Islet of Langerhans (tissue), 1 donor: ENCODE measurements at regions not wholly inside any gene's neighbourhood (a gene's known extent, or its start where the extent isn't known, plus 50 kb on each side); places are given as distances from the start of the nearest gene placed in this dataset.

Experiments
- FAIRE-seq: peaks from one replicate; lab custom pipeline; 2011; peaks lifted over from hg19 to GRCh38; lab: Jason Lieb, UNC

DNA sequence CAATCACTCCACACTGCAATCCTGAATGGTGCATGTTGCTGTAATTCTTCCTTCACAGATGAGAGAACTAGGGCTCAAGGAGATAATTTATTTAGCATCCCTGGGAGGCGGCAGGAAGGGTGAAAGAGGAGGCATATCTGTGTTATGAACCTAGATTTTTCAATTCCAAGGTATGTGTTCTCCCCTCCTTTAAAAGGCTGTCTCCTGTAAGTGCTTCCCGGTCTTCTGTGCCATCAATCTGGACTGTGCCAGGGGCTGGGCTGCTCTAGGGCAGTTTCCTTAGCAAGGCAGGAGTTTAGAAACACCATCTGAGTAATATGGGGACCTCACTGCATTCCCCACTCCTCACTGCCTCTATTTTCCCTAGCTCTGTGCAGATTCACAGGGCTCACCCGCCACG lies 185.0 kb downstream of the RFC3 start:
- FAIRE-seq = no peak

DNA sequence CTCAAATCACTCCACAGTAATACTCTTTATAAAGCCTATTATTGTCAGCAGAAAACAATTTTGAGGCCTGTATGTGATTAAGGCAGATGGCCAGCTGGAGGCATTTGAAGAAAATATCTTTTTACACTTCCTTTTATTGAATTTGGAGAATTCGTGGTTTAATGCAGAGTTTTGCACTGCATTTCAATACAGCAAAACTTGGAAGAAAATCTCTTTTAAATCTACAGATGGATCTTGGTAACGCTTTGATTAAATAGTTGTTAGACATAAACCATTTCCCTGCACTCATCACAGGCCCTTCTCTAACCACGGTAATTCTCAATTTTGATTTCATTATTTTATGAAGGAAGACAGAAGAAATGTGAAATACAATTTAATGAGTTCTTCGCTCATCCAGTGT lies 185.7 kb downstream of the RFC3 start:
- no peak for FAIRE-seq

DNA sequence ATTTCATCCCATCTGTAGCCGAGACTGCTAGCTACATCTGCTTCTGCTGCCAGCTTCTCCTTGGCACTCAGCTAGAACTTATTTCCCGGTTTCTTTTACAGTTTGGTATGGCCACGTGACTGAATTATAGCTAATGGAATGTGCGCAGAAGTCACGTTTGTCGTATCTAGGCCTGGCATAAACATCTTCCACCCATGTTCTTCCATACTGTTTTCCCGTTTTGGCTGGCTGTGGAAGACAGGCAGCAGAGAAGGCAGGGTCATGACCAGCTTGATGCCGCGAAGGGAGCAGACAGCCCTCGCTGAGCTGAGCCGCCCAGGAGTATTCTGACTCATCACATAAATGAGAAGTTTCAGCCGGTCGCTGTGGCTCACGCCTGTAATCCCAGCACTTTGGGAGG lies 186.7 kb downstream of the RFC3 start:
- no peak for FAIRE-seq

DNA sequence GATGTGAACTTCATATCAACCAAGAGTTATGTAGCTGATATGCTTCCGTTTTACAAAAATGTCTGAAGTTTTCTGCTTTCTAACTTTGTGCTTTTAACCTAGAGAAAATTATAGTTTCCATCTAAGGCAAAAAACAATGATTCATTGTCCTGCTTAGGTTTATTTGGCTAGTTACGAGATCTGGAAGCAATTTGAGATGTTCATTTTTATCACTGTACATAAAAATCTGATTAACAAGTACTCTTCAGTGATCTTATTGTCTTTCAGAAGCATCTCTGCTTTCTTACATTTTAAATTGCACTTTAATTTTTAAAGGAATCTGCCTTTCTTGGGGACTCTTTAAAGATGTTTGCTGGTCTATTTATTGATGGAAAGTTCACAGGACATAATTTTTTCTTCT lies 188.1 kb downstream of the RFC3 start:
- no peak for FAIRE-seq

DNA sequence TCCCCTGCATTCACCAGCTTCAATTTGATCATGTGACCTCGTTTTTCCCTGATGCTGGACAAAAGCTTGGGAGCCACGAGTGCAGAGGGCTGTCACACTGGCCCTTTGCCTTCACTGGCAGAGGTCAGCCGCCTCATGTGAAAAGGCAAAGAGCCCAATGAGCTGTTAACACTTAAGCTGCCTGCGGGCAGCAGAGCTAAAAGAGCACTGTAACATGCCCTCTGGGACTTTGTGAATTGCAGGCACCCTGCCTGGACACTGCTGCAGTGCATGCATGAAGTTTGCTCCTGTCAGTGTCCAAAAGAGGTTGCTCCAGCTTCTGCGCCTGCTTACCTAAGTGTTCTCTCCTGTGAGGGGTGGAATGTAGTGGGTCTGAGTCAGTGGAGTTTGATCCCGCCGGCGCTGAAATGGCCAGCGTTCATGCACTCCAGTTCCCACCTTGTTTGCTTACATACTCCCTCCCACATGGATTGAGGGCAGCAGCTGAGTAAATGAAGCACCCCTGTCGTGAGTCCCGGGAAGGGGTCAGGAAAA lies 193.7 kb downstream of the RFC3 start:
- FAIRE-seq = no peak

DNA sequence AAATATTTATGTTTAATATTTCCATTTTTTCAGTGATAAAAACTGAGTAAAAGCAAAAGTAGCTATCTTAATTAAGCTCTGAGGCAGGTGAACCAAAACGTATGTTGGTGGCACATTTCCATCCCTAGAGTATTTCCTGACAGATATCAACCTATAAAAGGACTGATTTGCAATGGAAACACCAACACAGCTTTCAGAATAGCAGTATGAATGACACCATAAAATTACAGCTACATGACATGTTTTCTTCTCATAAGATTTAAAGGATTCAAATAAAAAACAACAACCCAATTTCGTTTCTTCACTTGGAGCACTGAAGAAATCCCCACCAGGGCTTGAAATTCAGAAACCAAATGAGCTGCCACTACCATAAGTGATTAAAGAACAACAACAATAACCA lies 194.4 kb downstream of the RFC3 start:
- no peak for FAIRE-seq

DNA sequence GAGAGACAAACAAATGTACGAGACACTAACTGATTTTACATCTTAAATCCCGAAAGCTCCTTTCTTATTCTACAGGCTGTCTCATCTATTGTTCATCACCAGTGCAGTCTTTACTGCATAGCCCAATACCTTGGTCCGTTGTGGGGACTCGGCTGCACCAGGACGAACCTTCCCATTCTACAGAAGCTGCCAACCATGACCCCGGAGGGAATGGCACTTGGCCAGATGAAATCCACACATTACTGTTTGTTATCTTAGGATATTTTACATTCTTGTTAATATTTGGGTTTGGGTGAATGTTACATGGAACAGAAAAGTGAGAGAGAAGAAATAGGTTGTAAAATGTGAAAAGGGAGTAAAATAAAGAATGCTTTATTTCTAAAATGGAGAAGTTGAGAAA lies 195.1 kb downstream of the RFC3 start:
- no peak for FAIRE-seq

DNA sequence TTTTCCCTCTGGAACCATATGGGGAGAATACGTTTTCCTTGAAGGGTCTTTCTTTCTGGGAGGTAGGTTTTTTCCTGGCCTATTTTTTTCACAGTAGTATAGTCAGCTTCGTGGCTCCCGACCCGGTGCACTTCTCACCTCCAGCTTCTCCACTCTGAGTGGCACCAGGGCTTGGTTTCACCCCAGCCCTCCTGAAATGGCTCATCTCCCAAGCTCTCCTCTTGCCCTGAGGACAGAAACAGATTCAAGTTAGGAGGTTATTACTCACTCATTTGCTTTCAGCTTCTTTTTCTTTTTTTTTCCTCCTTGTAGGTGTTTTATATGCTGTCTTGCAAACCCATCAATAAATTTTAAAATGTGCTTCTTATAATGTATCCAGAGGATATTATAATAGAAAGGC lies 199.3 kb downstream of the RFC3 start:
- no peak for FAIRE-seq

DNA sequence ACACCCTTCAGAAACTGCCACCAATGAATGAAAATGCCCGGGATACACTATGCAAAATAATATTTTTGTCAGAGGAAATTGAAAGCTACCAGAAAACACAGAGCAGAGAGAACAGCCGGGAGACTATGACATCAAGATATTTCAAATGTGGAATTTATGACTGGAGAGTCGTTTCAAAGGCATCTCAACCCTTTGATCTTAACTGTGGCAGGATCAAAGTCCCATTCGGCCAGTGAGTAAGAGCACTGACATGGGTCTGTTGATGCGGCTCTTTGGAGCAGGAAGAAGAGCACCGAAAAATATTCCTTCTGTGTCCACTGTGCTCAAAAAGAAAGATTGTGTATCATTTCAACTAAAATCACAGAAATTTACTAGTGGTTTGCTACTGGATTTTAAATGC lies 201.9 kb downstream of the RFC3 start:
- FAIRE-seq = no peak

DNA sequence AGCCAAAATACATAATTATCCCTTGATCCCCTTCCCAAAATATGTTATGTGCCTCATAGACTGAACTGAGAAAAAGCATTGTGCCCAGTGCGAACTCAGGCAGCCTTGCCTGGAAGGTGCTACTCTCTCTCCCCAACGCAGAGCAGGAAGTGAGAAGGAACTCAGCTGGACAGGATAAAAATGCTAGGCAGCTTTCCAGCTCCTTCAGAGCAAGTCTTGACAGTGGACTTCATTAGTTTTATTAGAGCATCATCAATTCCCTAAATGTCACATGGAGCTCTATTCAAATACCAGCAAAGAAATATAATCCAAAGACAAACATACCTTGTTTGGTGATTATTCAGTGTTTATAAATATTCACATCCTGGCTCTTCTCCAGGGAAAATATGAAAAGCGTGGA lies 202.4 kb downstream of the RFC3 start:
- no peak for FAIRE-seq

DNA sequence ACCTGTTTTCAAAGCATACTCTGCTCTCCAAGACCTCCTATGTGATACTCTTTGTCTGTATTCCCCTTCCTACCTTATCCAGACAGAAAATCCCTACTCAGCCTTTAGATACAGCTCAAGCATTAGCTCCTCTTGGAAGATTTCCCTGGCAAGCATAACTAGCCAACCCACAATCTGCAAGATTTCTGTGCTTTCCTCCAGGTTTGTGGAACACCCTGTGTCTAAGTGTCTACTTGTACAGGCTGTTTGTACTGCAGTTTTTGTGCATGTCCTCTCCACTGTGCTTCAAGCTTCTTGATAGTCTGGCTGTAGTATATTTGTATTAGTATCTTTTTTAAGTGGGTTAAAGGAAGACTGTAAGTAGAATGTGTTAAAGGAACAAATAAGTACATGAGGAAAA lies 203.7 kb downstream of the RFC3 start:
- FAIRE-seq = no peak

DNA sequence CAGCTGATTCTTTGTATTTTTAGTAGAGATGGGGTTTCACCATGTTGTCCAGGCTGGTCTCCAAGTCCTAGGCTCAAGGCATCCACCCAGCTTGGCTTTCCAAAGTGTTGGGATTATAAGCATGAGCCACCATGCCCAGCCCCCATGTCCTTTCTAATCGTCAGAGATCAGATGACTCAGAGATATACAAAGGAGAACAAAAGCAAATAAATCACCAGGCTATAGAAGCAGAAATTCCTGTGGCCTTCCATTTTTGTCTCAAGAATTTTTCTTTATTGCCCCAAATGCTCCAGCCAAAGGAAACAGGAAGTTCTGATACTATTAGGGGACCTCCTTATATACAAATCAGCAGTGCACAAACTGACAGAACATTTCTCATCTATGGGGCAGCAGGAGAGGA lies 207.8 kb downstream of the RFC3 start:
- FAIRE-seq = no peak

DNA sequence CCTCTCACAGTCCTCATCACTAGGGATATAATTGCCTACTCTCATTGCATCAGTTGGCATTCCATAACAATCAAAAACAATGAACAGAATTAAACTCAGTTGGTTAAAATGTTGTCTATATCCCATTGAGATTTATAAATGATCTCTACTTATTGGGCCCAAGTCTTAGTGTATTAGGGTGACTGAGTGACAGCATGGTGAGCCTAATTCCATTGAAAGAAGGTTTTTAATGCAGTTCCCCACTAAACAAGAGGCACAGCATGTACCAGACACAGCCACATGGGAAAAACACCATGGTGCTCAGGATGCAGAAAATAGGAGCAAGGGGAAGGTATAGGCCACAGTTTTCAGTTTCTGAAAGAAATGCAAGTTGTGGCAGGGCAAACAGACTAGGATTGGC lies 208.4 kb downstream of the RFC3 start:
- FAIRE-seq = no peak

DNA sequence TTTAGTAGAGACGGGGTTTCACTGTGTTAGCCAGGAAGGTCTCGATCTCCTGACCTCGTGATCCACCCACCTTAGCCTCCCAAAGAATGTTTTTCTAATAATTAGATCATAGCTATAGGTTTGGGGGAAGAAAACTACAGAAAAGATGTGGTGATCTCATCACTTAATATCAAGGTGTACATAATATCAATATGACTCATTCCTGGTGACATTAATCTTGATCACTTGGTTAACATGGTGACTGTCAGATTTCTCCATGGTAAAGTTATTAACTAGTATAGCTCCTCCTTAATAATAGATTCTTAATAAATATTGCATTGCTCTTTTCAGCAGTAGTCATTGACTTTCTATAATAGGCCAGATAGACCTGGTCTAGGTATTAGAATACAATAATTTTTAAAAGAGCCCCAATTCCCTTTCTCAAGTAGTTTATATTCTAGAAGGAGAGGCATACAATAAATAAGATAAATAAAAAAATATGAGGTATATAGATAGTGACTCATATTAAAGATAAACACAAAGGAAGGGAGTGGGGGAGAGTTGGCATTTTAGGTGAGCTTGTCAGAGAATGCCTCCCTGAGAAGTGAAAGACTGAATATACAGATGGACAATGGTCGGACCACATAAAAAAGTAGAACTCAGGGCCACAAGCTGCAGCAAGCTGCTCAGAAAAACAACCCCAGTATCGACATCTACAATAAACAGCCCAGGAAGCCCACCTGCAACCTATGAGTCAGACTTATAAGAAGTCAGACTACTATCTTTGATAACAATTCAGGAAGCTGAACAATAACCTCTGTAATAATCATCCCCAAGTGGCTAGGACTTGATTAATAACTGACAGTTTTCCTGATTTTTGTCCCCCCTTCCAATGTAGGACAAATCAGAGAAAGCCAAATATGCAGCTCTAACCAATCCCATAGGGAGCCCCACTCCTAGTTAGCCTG lies 210.8 kb downstream of the RFC3 start:
- no peak for FAIRE-seq

DNA sequence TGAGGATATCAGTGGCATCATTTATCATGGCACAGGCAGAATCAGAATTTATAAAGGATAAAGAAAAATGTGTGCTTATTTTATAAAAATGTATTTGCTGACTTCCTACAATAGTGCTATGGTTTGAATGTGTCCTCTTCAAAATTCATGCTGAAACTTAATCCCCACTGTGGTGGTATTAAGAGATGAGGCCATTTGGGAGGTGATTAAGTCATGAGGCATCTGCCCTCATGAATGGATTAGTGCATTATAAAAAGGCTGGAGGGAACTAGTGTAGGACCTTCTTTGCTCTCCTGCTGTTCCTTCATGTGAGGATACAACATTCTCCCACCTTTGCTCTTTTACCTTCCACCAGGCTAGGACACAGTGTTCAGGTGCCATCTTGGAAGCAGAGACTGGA lies 212.8 kb downstream of the RFC3 start:
- FAIRE-seq = no peak

DNA sequence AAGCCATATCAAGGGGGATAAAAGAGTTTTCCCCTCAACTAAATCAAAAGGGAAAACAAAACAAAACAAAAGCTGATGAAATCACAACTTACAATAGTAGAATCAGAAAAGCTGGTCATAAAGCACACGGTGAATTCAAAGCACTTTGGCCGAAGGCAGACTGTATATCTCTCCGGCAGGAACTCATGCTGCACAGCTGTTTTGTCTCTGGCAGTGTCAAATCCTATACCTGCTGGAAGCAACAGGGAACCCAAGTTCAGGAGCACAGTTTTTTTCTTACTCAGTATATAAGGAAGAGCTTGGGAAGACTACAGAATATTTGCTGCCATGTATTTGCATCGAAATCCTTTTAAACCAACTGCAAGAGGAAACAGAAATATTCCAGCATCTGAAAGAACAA lies 213.7 kb downstream of the RFC3 start:
- no peak for FAIRE-seq

DNA sequence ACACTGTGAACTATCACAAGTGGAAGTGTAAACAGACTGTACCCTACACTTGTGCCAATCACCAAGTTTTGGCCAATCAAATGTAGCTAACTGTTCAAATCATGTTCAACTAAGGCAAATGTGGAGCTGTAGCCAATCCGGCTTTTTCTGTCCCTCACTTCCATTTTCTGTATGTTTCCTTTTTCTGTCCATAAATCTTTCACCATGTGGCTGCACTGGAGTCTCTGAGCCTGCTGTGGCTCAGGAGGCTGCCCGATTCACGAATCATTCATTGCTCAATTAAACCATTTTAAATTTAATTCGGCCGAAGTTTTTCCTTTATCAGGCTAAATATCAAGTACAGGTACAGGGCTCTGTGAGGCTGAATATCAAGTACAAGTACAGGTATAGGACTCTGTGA lies 216.5 kb downstream of the RFC3 start:
- no peak for FAIRE-seq

DNA sequence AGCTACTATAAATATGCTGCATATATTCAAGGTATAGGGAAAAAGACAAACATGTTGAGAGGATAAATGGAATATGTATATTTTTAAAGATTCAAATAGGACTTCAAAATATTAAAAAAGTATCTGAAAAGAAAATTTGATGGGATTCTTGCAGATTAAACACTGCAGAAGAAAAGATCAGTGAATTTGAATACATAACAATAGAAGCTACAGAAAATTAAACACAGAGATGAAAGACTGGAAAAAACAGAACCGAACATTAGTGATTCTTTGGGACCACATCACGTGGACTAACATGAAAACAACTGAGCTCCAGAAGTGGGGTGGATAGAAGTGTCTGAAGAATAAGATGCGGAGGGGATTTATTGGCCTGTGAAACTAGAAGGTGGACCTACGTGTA lies 217.2 kb downstream of the RFC3 start:
- no peak for FAIRE-seq

DNA sequence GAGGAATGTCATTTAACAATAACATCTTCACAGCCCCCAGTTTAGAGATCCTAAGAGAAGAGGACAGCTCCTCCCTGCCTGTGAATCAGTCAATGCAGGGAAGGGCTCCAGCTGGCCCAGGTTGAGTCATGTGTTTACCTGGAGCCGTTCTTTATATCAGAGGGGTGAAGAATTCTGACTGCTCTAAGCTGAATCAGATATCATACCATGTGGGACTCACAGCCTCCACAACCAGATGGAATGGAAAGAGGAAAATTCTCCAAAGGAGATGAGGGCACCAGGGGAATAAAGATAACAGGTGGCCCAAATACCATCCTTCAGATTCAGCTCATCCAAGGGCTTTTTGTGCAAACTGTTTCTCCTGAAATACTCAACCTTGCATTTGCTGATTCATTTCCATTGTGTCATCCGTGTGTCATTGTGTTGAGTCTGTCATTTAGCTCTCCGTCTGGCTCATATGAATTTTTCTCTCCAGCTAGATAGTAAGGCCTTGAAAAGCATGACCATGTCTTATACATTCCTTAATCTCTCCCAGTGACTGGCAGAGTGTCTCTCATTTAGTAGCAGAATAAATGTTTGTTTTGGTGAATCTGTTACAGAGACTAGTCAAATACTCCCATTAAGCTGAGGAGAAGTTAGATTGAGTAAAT lies 217.9 kb downstream of the RFC3 start:
- FAIRE-seq = no peak

DNA sequence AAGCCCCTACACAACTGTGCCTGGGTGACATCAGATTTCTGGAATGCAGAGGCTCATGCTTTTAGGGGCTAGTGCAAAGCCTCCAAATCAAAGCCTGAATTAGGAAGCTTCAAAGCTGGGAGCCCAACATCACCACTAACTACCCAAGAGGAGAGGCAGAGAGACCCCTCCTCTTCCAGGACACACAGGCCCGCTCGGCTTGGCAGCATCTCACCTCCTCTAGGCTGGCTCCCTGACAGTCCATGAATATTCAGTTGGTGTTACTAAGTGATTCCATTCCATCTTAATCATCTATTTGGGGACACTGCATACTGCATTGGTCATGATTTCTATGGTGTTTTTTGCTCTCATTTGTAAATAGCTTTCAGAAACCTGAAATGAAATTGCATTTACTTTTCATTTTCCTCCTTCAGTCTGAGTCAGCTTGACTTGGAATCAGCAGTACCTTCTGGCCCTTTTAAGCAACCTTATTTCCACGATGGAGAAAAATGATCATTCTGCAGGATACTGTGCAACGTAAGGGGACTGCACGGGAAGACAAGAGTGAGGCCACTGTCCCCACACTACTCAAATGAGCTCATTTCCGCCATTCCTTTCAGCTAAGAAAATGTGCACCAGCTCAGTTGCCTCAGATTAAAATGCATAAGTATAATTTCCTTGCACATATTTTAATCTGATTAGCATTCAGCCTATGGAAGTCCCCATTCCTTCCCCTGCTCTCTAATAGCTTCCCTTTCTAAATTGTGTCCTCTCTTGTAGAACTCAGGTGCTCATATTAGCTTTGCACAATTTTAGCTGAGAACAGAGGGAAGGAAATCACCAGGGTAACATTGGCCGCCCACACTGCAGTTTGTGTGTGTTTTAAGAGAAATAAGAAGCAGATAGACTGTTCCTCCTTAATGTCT lies 219.9 kb downstream of the RFC3 start:
- FAIRE-seq = no peak

DNA sequence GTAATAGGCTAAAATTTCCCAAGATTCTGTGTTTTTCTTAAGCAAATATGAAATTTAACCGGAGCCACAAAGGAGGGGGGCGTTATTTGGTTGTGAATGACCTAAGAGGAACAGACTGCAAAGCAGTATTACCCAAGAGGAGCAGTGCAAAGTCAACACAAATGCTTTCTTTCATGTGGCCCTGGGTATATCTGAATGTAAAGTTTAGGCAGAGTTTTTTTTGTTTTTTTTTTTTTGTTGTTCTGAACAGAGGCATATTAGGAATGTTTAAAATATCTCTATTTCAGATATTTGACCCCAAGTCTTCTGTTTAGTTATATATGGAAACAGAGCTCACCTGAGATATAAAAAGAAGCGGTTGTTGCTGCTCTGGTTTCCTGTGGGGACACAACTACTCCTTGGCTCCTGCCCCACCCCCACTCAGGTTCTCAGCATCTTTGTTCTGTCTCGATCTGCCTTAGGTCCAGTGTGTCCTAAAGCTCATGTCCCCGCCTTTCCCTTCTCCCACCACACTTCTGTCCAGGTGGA lies 220.7 kb downstream of the RFC3 start:
- FAIRE-seq = no peak

DNA sequence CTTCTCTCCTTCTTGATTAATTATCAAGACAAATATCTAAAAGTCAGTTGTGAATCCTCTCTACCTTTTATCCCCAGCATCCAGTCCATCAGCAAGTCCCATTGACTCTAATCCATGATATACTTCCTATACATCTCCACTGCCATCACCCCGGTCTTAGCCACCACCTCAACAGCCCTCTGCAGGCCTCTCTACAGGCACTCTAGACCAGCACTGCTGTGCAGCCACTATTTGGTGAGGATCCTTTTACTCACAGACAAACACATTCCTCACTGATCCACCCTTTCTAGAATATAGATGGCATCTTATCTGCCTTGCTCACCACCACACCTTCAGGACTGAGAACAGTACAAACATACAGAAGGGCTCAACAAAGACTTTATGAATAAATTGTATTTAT lies 221.7 kb downstream of the RFC3 start:
- no peak for FAIRE-seq
